Stimulated activated naive CD4-positive, alpha-beta T cell treated with Interleukin-2 at 50 U/mL for 16 hours (primary cell): ENCODE measurements at regions not wholly inside any gene's neighbourhood (a gene's known extent, or its start where the extent isn't known, plus 50 kb on each side); places are given as distances from the start of the nearest gene placed in this dataset.

ENCODE experiments used
- DNase-seq: peaks from one replicate; lab custom pipeline; 2025; lab: John Stamatoyannopoulos, UW

- DNase-seq: no peak
Measured at GRCh38 chr6:137690034-137690433, 177.0 kb upstream of the TNFAIP3 start.

- no peak for DNase-seq
Measured at GRCh38 chr6:137690721-137691120, 176.3 kb upstream of the TNFAIP3 start.

- DNase-seq: no peak
Measured at GRCh38 chr6:137692308-137692707, 174.8 kb upstream of the TNFAIP3 start.

- DNase-seq: no peak
Measured at GRCh38 chr6:137692806-137693205, 174.3 kb upstream of the TNFAIP3 start.

GRCh38 chr6:137693711-137694110, 173.3 kb upstream of the TNFAIP3 start:
- DNase-seq: no peak

- DNase-seq: no peak
Measured at GRCh38 chr6:137696765-137697164, 170.3 kb upstream of the TNFAIP3 start.

- DNase-seq: no peak
Measured at GRCh38 chr6:137697267-137697938, 169.7 kb upstream of the TNFAIP3 start.

GRCh38 chr6:137698636-137699030, 168.4 kb upstream of the TNFAIP3 start:
- no peak for DNase-seq

- DNase-seq: peak; percentile 28
Measured at GRCh38 chr6:137699031-137699683, 167.9 kb upstream of the TNFAIP3 start.

GRCh38 chr6:137700161-137700560, 166.9 kb upstream of the TNFAIP3 start:
- no peak for DNase-seq

- DNase-seq: no peak
Measured at GRCh38 chr6:137700751-137701477, 166.1 kb upstream of the TNFAIP3 start.

- no peak for DNase-seq
Measured at GRCh38 chr6:137701942-137702341, 165.1 kb upstream of the TNFAIP3 start.

GRCh38 chr6:137702791-137703424, 164.2 kb upstream of the TNFAIP3 start:
- DNase-seq: no peak

- no peak for DNase-seq
Measured at GRCh38 chr6:137704802-137705159, 162.3 kb upstream of the TNFAIP3 start.

- DNase-seq: peak; percentile 59
Measured at GRCh38 chr6:137705160-137706082, 161.6 kb upstream of the TNFAIP3 start.

GRCh38 chr6:137706083-137706750, 160.8 kb upstream of the TNFAIP3 start:
- DNase-seq: no peak

- no peak for DNase-seq
Measured at GRCh38 chr6:137707038-137707589, 159.9 kb upstream of the TNFAIP3 start.

- peak; percentile 77 for DNase-seq
Measured at GRCh38 chr6:137707590-137708360, 159.3 kb upstream of the TNFAIP3 start.

- DNase-seq: no peak
Measured at GRCh38 chr6:137708481-137708880, 158.6 kb upstream of the TNFAIP3 start.
